ENCODE measurements at regions not wholly inside any gene's neighbourhood (a gene's known extent, or its start where the extent isn't known, plus 50 kb on each side); places are given as distances from the start of the nearest gene placed in this dataset.
"Not testable (repeated sequence)": the region's sequence is repeated elsewhere in the genome, so short reads cannot be mapped to it uniquely, and the experiment has no call there.

GRCh38 chr17:14547556-14547955 lies 246.7 kb downstream of the HS3ST3B1 start:
- H3K4me3 Mint-ChIP-seq = no peak overlapping the region
- H3K9me3 Mint-ChIP-seq = 0 out of 2 replicates have a peak, but pooled peaks cover 4% of the 10 kb centered on the region
- peaks cover 5% of the 10 kb centered on the region for H3K27me3 Mint-ChIP-seq (ENCODE audit: insufficient read depth)
- no peaks in the 10 kb centered on the region for H3K36me3 Mint-ChIP-seq (ENCODE audit: low read depth)
- DNase-seq = no peak
- H3K4me1 Mint-ChIP-seq (ENCODE audit: low read depth) = no peaks in the 10 kb centered on the region
- H3K27ac Mint-ChIP-seq = no peak overlapping the region
- TF ChIP-seq CTCF (IDR thresholded peaks at IDR 0.05) = no peak

GRCh38 chr17:14547016-14547415 lies 246.1 kb downstream of the HS3ST3B1 start:
- peaks cover 4% of the 10 kb centered on the region; the same call in 1 of the 2 replicates for H3K9me3 Mint-ChIP-seq
- TF ChIP-seq CTCF (IDR thresholded peaks at IDR 0.05) = no peak
- no peak for DNase-seq
- no peak overlapping the region for H3K27ac Mint-ChIP-seq
- no peak overlapping the region for H3K4me3 Mint-ChIP-seq
- no peaks in the 10 kb centered on the region for H3K36me3 Mint-ChIP-seq (ENCODE audit: low read depth)
- peaks cover 5% of the 10 kb centered on the region for H3K27me3 Mint-ChIP-seq (ENCODE audit: insufficient read depth)
- H3K4me1 Mint-ChIP-seq (ENCODE audit: low read depth) = no peaks in the 10 kb centered on the region

- Mint-ChIP-seq H3K36me3 (ENCODE audit: low read depth) (no peaks in the 10 kb centered on the region), H3K4me1 (ENCODE audit: low read depth) (no peaks in the 10 kb centered on the region), H3K9me3 (peaks cover 4% of the 10 kb centered on the region; the same call in 1 of the 2 replicates), H3K27me3 (ENCODE audit: insufficient read depth) (peaks cover 4% of the 10 kb centered on the region), H3K4me3 (no peak overlapping the region), H3K27ac (no peak overlapping the region)
- DNase-seq = no peak
- no peak for TF ChIP-seq CTCF (IDR thresholded peaks at IDR 0.05)
Observed at GRCh38 chr17:14545156-14545906, 244.4 kb downstream of the HS3ST3B1 start.

- peaks cover 6% of the 10 kb centered on the region for H3K27me3 Mint-ChIP-seq (ENCODE audit: insufficient read depth)
- DNase-seq = no peak
Observed at GRCh38 chr17:14541714-14542113, 240.8 kb downstream of the HS3ST3B1 start.

GRCh38 chr17:14539801-14540200 lies 238.9 kb downstream of the HS3ST3B1 start:
- H3K4me3 Mint-ChIP-seq = no peak overlapping the region
- TF ChIP-seq CTCF (IDR thresholded peaks at IDR 0.05) = no peak
- no peak overlapping the region for H3K27ac Mint-ChIP-seq
- no peaks in the 10 kb centered on the region for H3K36me3 Mint-ChIP-seq (ENCODE audit: low read depth)
- H3K4me1 Mint-ChIP-seq (ENCODE audit: low read depth) = no peaks in the 10 kb centered on the region
- H3K9me3 Mint-ChIP-seq = peaks cover 8% of the 10 kb centered on the region
- peaks cover 6% of the 10 kb centered on the region for H3K27me3 Mint-ChIP-seq (ENCODE audit: insufficient read depth)
- DNase-seq = no peak

More at GRCh38 chr17:14541714-14542113, 240.8 kb downstream of the HS3ST3B1 start:
- TF ChIP-seq CTCF (IDR thresholded peaks at IDR 0.05) = no peak
- Mint-ChIP-seq H3K4me3 (no peak overlapping the region), H3K36me3 (ENCODE audit: low read depth) (no peaks in the 10 kb centered on the region), H3K27ac (no peak overlapping the region), H3K4me1 (ENCODE audit: low read depth) (no peaks in the 10 kb centered on the region), H3K9me3 (peaks cover 12% of the 10 kb centered on the region)

GRCh38 chr17:14532242-14532641 lies 231.4 kb downstream of the HS3ST3B1 start:
- H3K27ac Mint-ChIP-seq; DNase-seq; H3K4me3 Mint-ChIP-seq; H3K36me3 Mint-ChIP-seq (ENCODE audit: low read depth); H3K4me1 Mint-ChIP-seq (ENCODE audit: low read depth); H3K27me3 Mint-ChIP-seq (ENCODE audit: insufficient read depth): not testable (repeated sequence)
- H3K9me3 Mint-ChIP-seq = peaks cover 34% of the 10 kb centered on the region
